Ovary (tissue), 3 donors: ENCODE measurements at regions not wholly inside any gene's neighbourhood (a gene's known extent, or its start where the extent isn't known, plus 50 kb on each side); places are given as distances from the start of the nearest gene placed in this dataset.

ENCODE experiments used
- POLR2A ChIP-seq: fragments of 450-650 bp; IDR thresholded peaks from one replicate; pipeline ENCODE4 v1.6.1; 2017; ENCODE audit warnings: antibody characterized with exemption, mild to moderate bottlenecking, moderate library complexity
- TF ChIP-seq, protein P1 (sequence below), 3 donors: fragments of 450-650 bp in 2 of 3; fragments of 200-600 bp in 1 of 3; IDR thresholded peaks; one replicate each; pipeline versions ENCODE4 v1.5.1 to v1.8.0; 2016 to 2022; ENCODE audit warnings: antibody characterized with exemption in 3 of 3, mild to moderate bottlenecking in 1 of 3
- donor health status: DM: no; HTN: no; CAD: no.

DNA sequence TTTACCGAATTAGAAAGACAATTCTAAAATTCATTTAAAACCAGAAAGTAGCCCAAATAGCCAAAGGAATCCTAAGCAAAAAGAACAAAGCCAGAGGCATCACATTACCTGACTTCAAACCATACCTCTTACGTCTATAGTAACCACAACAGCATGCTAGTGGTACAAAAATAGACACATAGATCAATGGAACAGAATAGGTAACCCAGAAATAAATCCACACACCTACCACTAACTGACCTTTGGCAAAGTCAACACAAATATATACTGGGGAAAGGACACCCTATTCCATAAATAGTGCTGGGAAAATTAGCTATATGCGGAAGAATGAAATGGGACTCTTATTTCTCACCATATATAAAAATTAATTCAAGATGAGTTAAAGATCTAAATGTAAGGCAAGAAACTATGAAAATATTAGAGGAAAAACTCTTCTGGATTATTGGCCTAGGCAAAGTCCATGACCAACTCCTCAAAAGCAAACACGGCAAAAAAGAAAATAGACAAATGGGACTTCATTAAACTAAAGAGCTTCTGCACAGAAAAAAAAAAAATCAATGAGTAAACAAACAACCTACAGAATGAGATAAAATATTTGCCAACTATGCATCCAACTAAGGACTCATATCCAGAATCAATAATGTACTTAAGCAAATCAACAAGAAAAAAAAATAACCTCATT lies 568.9 kb downstream of the SOX5 start:
- no peak for TF ChIP-seq POLR2A
- TF ChIP-seq, protein P1, sequence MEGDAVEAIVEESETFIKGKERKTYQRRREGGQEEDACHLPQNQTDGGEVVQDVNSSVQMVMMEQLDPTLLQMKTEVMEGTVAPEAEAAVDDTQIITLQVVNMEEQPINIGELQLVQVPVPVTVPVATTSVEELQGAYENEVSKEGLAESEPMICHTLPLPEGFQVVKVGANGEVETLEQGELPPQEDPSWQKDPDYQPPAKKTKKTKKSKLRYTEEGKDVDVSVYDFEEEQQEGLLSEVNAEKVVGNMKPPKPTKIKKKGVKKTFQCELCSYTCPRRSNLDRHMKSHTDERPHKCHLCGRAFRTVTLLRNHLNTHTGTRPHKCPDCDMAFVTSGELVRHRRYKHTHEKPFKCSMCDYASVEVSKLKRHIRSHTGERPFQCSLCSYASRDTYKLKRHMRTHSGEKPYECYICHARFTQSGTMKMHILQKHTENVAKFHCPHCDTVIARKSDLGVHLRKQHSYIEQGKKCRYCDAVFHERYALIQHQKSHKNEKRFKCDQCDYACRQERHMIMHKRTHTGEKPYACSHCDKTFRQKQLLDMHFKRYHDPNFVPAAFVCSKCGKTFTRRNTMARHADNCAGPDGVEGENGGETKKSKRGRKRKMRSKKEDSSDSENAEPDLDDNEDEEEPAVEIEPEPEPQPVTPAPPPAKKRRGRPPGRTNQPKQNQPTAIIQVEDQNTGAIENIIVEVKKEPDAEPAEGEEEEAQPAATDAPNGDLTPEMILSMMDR (IDR thresholded peaks at IDR 0.05) = no peak
